Stimulated activated naive CD8-positive, alpha-beta T cell treated with anti-CD3 and anti-CD28 coated beads, Interleukin-15, amount 100 ng/mL, for 72 hours (primary cell): ENCODE measurements at regions not wholly inside any gene's neighbourhood (a gene's known extent, or its start where the extent isn't known, plus 50 kb on each side); places are given as distances from the start of the nearest gene placed in this dataset.

ENCODE experiments used
- ATAC-seq: fragments of 150-1000 bp; cut with Tn5 transposase; 2 replicates; pipeline ENCODE4 v1.10.0; 2021; ENCODE audit warnings: mild to moderate bottlenecking, moderate library complexity
- DNase-seq, 2 donors: peaks; one replicate each; pipeline ENCODE4 v3.0.0; 2021 to 2022
- H3K27ac Mint-ChIP-seq, 2 donors: one replicate each; pipeline ENCODE4 v1.8.0; 2022; ENCODE audit warnings: mild to moderate bottlenecking in 2 of 2, mixed read lengths in 2 of 2, moderate library complexity in 2 of 2
- H3K27me3 Mint-ChIP-seq: one replicate; pipeline ENCODE4 v1.8.0; 2022; ENCODE audit warnings: mixed read lengths
- H3K4me1 Mint-ChIP-seq: one replicate; pipeline ENCODE4 v1.8.0; 2022; ENCODE audit warnings: mild to moderate bottlenecking, mixed read lengths
- H3K4me3 Mint-ChIP-seq, 2 donors: one replicate each; pipeline ENCODE4 v1.8.0; 2022; ENCODE audit warnings: mild to moderate bottlenecking in 2 of 2, mixed read lengths in 2 of 2, moderate library complexity in 1 of 2
- H3K9me3 Mint-ChIP-seq, 2 donors: one replicate each; pipeline ENCODE4 v1.8.0; 2022; ENCODE audit warnings: mixed read lengths in 2 of 2

GRCh38 chrX:39625810-39626209, 471.9 kb downstream of the BCOR start:
- Mint-ChIP-seq H3K9me3 (peaks cover 0 to 19% of the 10 kb centered on the region in 2 donors), H3K27me3 (no peaks in the 10 kb centered on the region), H3K4me3 (no peak overlapping the region), H3K4me1 (peaks cover 43% of the 10 kb centered on the region), H3K27ac (no peak overlapping the region)
- DNase-seq (no peak), ATAC-seq (no peak)

- Mint-ChIP-seq H3K27me3 (no peaks in the 10 kb centered on the region), H3K4me1 (peaks cover 52% of the 10 kb centered on the region), H3K27ac (peak overlapping the region in 1 of 2 donors; percentile 8), H3K4me3 (peak overlapping the region; percentile 26 to 32), H3K9me3 (peaks cover 0 to 13% of the 10 kb centered on the region in 2 donors)
- ATAC-seq (peak; percentile 75), DNase-seq (peak in 1 of 2 donors; percentile 20)
Measured at GRCh38 chrX:39626749-39627148, 471.0 kb downstream of the BCOR start.

- peak overlapping the region in 1 of 2 donors; percentile 26 for H3K4me3 Mint-ChIP-seq
- H3K27me3 Mint-ChIP-seq, result no peaks in the 10 kb centered on the region
- H3K9me3 Mint-ChIP-seq, result peaks cover 0 to 8% of the 10 kb centered on the region in 2 donors
- H3K4me1 Mint-ChIP-seq, result peaks cover 53% of the 10 kb centered on the region
- H3K27ac Mint-ChIP-seq, result no peak overlapping the region
- ATAC-seq (no peak), DNase-seq (no peak)
Measured at GRCh38 chrX:39627257-39627656, 470.5 kb downstream of the BCOR start.

GRCh38 chrX:39629001-39629400, 468.8 kb downstream of the BCOR start:
- Mint-ChIP-seq H3K9me3 (peaks cover 0 to 7% of the 10 kb centered on the region in 2 donors), H3K27ac (no peak overlapping the region), H3K27me3 (no peaks in the 10 kb centered on the region), H3K4me3 (no peak overlapping the region), H3K4me1 (peaks cover 53% of the 10 kb centered on the region)
- ATAC-seq (no peak), DNase-seq (no peak)

- peaks cover 48% of the 10 kb centered on the region for H3K4me1 Mint-ChIP-seq
- H3K9me3 Mint-ChIP-seq, result no peaks in the 10 kb centered on the region
- peak in 1 of 2 donors; percentile 35 for DNase-seq
- H3K27me3 Mint-ChIP-seq, result no peaks in the 10 kb centered on the region
- peak overlapping the region; percentile 31 to 79 for H3K27ac Mint-ChIP-seq
- H3K4me3 Mint-ChIP-seq, result peak overlapping the region; percentile 20 to 46
- ATAC-seq, result peak; percentile 90
Measured at GRCh38 chrX:39630344-39630743, 467.4 kb downstream of the BCOR start.

GRCh38 chrX:39631276-39632229, 466.2 kb downstream of the BCOR start:
- no peak for ATAC-seq
- H3K4me3 Mint-ChIP-seq, result peak overlapping the region in 1 of 2 donors; percentile 46
- H3K9me3 Mint-ChIP-seq, result no peaks in the 10 kb centered on the region
- DNase-seq, result no peak
- H3K4me1 Mint-ChIP-seq, result peaks cover 40% of the 10 kb centered on the region
- H3K27ac Mint-ChIP-seq, result no peak overlapping the region
- H3K27me3 Mint-ChIP-seq, result no peaks in the 10 kb centered on the region

GRCh38 chrX:39633293-39633692, 464.5 kb downstream of the BCOR start:
- ATAC-seq (no peak), DNase-seq (no peak)
- Mint-ChIP-seq H3K27me3 (no peaks in the 10 kb centered on the region), H3K4me1 (peaks cover 29% of the 10 kb centered on the region), H3K4me3 (no peak overlapping the region), H3K27ac (no peak overlapping the region), H3K9me3 (no peaks in the 10 kb centered on the region)

GRCh38 chrX:39636481-39636880, 461.3 kb downstream of the BCOR start:
- Mint-ChIP-seq H3K4me3 (no peak overlapping the region), H3K27me3 (no peaks in the 10 kb centered on the region), H3K4me1 (peaks cover 13% of the 10 kb centered on the region), H3K27ac (no peak overlapping the region), H3K9me3 (peaks cover 0 to 7% of the 10 kb centered on the region in 2 donors)
- no peak for DNase-seq
- no peak for ATAC-seq

GRCh38 chrX:39638526-39638925, 459.2 kb downstream of the BCOR start:
- Mint-ChIP-seq H3K27ac (no peak overlapping the region), H3K4me1 (peaks cover 26% of the 10 kb centered on the region), H3K27me3 (peaks cover 8% of the 10 kb centered on the region), H3K4me3 (no peak overlapping the region), H3K9me3 (peaks cover 0 to 15% of the 10 kb centered on the region in 2 donors)
- ATAC-seq, result no peak
- no peak for DNase-seq

GRCh38 chrX:39639871-39640270, 457.9 kb downstream of the BCOR start:
- no peak overlapping the region for H3K4me3 Mint-ChIP-seq

GRCh38 chrX:39640866-39641265, 456.9 kb downstream of the BCOR start:
- ATAC-seq, result peak; percentile 60
- H3K27ac Mint-ChIP-seq, result peak overlapping the region in 1 of 2 donors; percentile 74
- H3K9me3 Mint-ChIP-seq, result peaks cover 0 to 15% of the 10 kb centered on the region in 2 donors

More at GRCh38 chrX:39639871-39640270, 457.9 kb downstream of the BCOR start:
- peaks cover 8% of the 10 kb centered on the region for H3K27me3 Mint-ChIP-seq
- H3K27ac Mint-ChIP-seq, result no peak overlapping the region
- ATAC-seq (no peak), DNase-seq (no peak)
- peaks cover 0 to 15% of the 10 kb centered on the region in 2 donors for H3K9me3 Mint-ChIP-seq
- H3K4me1 Mint-ChIP-seq, result peaks cover 32% of the 10 kb centered on the region

GRCh38 chrX:39642071-39642470, 455.7 kb downstream of the BCOR start:
- H3K4me3 Mint-ChIP-seq, result no peak overlapping the region
- no peak overlapping the region for H3K27ac Mint-ChIP-seq
- peaks cover 38% of the 10 kb centered on the region for H3K4me1 Mint-ChIP-seq
- ATAC-seq (no peak), DNase-seq (no peak)
- peaks cover 0 to 15% of the 10 kb centered on the region in 2 donors for H3K9me3 Mint-ChIP-seq
- H3K27me3 Mint-ChIP-seq, result peaks cover 8% of the 10 kb centered on the region

More at GRCh38 chrX:39640866-39641265, 456.9 kb downstream of the BCOR start:
- peak overlapping the region in 1 of 2 donors; percentile 7 for H3K4me3 Mint-ChIP-seq
- H3K27me3 Mint-ChIP-seq, result peaks cover 8% of the 10 kb centered on the region
- H3K4me1 Mint-ChIP-seq, result peaks cover 38% of the 10 kb centered on the region
- DNase-seq, result no peak

GRCh38 chrX:39643550-39643949, 454.2 kb downstream of the BCOR start:
- DNase-seq (peak in 1 of 2 donors; percentile 9), ATAC-seq (peak; percentile 70)
- H3K9me3 Mint-ChIP-seq, result peaks cover 0 to 15% of the 10 kb centered on the region in 2 donors
- peaks cover 38% of the 10 kb centered on the region for H3K4me1 Mint-ChIP-seq
- peaks cover 8% of the 10 kb centered on the region for H3K27me3 Mint-ChIP-seq
- no peak overlapping the region for H3K27ac Mint-ChIP-seq
- H3K4me3 Mint-ChIP-seq, result no peak overlapping the region

- Mint-ChIP-seq H3K9me3 (peaks cover 0 to 8% of the 10 kb centered on the region in 2 donors), H3K27ac (peak overlapping the region in 1 of 2 donors; percentile 67), H3K27me3 (peaks cover 8% of the 10 kb centered on the region), H3K4me3 (no peak overlapping the region), H3K4me1 (peaks cover 38% of the 10 kb centered on the region)
- DNase-seq (no peak), ATAC-seq (no peak)
Measured at GRCh38 chrX:39645178-39645895, 452.4 kb downstream of the BCOR start.

- peaks cover 18% of the 10 kb centered on the region for H3K4me1 Mint-ChIP-seq
- H3K27ac Mint-ChIP-seq, result no peak overlapping the region
- DNase-seq (no peak), ATAC-seq (no peak)
- no peaks in the 10 kb centered on the region for H3K9me3 Mint-ChIP-seq
- no peak overlapping the region for H3K4me3 Mint-ChIP-seq
- H3K27me3 Mint-ChIP-seq, result peaks cover 6% of the 10 kb centered on the region
Measured at GRCh38 chrX:39648548-39649254, 449.1 kb downstream of the BCOR start.
